GF-D8 (cell line): ENCODE measurements at regions not wholly inside any gene's neighbourhood (a gene's known extent, or its start where the extent isn't known, plus 50 kb on each side); places are given as distances from the start of the nearest gene placed in this dataset.

Source experiments
- DNase-seq: peaks from one replicate; lab custom pipeline; 2025; lab: John Stamatoyannopoulos, UW

- no peak for DNase-seq
Measured at GRCh38 chr2:71922499-71923142, 225.0 kb downstream of the CYP26B1 start.

- DNase-seq, result no peak
Measured at GRCh38 chr2:71922091-71922490, 225.6 kb downstream of the CYP26B1 start.

GRCh38 chr2:71920819-71921218 lies 226.8 kb downstream of the CYP26B1 start:
- peak; percentile 8 for DNase-seq

- DNase-seq, result no peak
Measured at GRCh38 chr2:71919708-71920107, 228.0 kb downstream of the CYP26B1 start.

GRCh38 chr2:71910277-71910676 lies 237.4 kb downstream of the CYP26B1 start:
- no peak for DNase-seq

GRCh38 chr2:71908798-71909197 lies 238.9 kb downstream of the CYP26B1 start:
- no peak for DNase-seq

GRCh38 chr2:71907503-71907902 lies 240.2 kb downstream of the CYP26B1 start:
- no peak for DNase-seq

- no peak for DNase-seq
Measured at GRCh38 chr2:71906357-71906973, 241.2 kb downstream of the CYP26B1 start.

- DNase-seq, result no peak
Measured at GRCh38 chr2:71905205-71905604, 242.5 kb downstream of the CYP26B1 start.

- DNase-seq, result no peak
Measured at GRCh38 chr2:71903841-71904240, 243.8 kb downstream of the CYP26B1 start.

- no peak for DNase-seq
Measured at GRCh38 chr2:71901466-71901865, 246.2 kb downstream of the CYP26B1 start.

- DNase-seq, result no peak
Measured at GRCh38 chr2:71898851-71899681, 248.6 kb downstream of the CYP26B1 start.

- no peak for DNase-seq
Measured at GRCh38 chr2:71898375-71898774, 249.3 kb downstream of the CYP26B1 start.

GRCh38 chr2:71897836-71898235 lies 249.8 kb downstream of the CYP26B1 start:
- DNase-seq, result no peak

GRCh38 chr2:71897137-71897480 lies 250.6 kb downstream of the CYP26B1 start:
- DNase-seq, result no peak

- no peak for DNase-seq
Measured at GRCh38 chr2:71896385-71897136, 251.1 kb downstream of the CYP26B1 start.

GRCh38 chr2:71895320-71896161 lies 252.1 kb downstream of the CYP26B1 start:
- DNase-seq, result no peak

- no peak for DNase-seq
Measured at GRCh38 chr2:71894261-71894660, 253.4 kb downstream of the CYP26B1 start.

- DNase-seq, result no peak
Measured at GRCh38 chr2:71893646-71894045, 254.0 kb downstream of the CYP26B1 start.

GRCh38 chr2:71892896-71893295 lies 254.8 kb downstream of the CYP26B1 start:
- no peak for DNase-seq

GRCh38 chr2:71892423-71892730 lies 255.3 kb downstream of the CYP26B1 start:
- DNase-seq, result no peak
